Peyer's patch (tissue), 4 donors: ENCODE measurements at regions not wholly inside any gene's neighbourhood (a gene's known extent, or its start where the extent isn't known, plus 50 kb on each side); places are given as distances from the start of the nearest gene placed in this dataset.

Experiments
- POLR2A ChIP-seq, 2 donors: fragments of 450-650 bp; IDR thresholded peaks; one replicate each; pipeline ENCODE4 v1.5.1; 2017; ENCODE audit warnings: antibody characterized with exemption in 2 of 2, mild to moderate bottlenecking in 2 of 2, moderate library complexity in 2 of 2
- TF ChIP-seq, protein P1 (sequence below), 6 experiments: fragments of 450-650 bp in 4 of 6; fragments of 200-600 bp in 2 of 6; sonication (generic) in 1 of 6; IDR thresholded peaks; one replicate each; pipeline ENCODE4 v1.5.1; 2017 to 2019; ENCODE audit warnings: antibody characterized with exemption in 6 of 6, mild to moderate bottlenecking in 3 of 6, moderate library complexity in 1 of 6

DNA sequence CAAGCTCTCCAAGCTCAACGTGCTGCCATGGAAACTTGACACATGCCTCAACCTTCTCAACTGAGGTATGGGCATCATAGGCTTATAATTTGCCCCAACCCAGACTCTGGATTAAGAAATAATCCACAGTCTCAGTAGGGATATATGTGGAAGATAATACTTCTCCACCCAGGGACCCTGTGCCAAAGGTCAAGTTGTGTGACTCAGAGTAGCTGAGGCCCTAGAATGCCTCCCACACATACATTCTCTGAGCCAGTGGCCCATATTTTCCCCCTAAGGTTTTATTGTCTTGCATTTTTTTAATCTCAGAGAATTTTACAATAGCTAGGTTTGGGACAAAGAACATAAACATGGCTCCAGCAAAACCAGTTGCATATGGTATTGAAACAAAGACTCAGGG, 283.1 kb downstream of the IDS start:
- TF ChIP-seq POLR2A (IDR thresholded peaks at IDR 0.05): no peak
- TF ChIP-seq, protein P1, sequence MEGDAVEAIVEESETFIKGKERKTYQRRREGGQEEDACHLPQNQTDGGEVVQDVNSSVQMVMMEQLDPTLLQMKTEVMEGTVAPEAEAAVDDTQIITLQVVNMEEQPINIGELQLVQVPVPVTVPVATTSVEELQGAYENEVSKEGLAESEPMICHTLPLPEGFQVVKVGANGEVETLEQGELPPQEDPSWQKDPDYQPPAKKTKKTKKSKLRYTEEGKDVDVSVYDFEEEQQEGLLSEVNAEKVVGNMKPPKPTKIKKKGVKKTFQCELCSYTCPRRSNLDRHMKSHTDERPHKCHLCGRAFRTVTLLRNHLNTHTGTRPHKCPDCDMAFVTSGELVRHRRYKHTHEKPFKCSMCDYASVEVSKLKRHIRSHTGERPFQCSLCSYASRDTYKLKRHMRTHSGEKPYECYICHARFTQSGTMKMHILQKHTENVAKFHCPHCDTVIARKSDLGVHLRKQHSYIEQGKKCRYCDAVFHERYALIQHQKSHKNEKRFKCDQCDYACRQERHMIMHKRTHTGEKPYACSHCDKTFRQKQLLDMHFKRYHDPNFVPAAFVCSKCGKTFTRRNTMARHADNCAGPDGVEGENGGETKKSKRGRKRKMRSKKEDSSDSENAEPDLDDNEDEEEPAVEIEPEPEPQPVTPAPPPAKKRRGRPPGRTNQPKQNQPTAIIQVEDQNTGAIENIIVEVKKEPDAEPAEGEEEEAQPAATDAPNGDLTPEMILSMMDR (IDR thresholded peaks at IDR 0.05): no peak
